ENCODE measurements at regions not wholly inside any gene's neighbourhood (a gene's known extent, or its start where the extent isn't known, plus 50 kb on each side); places are given as distances from the start of the nearest gene placed in this dataset.
"Not testable (repeated sequence)": the region's sequence is repeated elsewhere in the genome, so short reads cannot be mapped to it uniquely, and the experiment has no call there.

- Histone ChIP-seq H3K9me3 (no peaks in the 10 kb centered on the region), H3K4me3 (no peak overlapping the region), H3K36me3 (no peaks in the 10 kb centered on the region), H3K4me1 (no peaks in the 10 kb centered on the region), H3K27me3 (replicated peaks in 1 of 7) (no peaks in the 10 kb centered on the region), H3K27ac (no peak overlapping the region)
- 41 to 100% (median 71%) methylated on average over 1 of the region's 1 CpG for WGBS, 5 donors
- intact Hi-C loops (cut with DNase I; ENCODE audit: low total_unique reads), result no loop called here
- DNase-seq, result no peak
- TF ChIP-seq POLR2A (IDR thresholded peaks at IDR 0.05), result no peak
- no peak for TF ChIP-seq POLR2AphosphoS5 (IDR thresholded peaks at IDR 0.05)
- no peak for TF ChIP-seq CTCF (IDR thresholded peaks at IDR 0.05 in 8 of 11, conservative IDR thresholded peaks at IDR 0.05 in 3 of 11)
Observed at GRCh38 chrX:10992110-10992509, 119.0 kb upstream of the HCCS start.

GRCh38 chrX:11007076-11007475, 104.1 kb upstream of the HCCS start:
- 77 to 97% (median 89%) methylated on average over 5 to 9 of the region's 9 CpGs for WGBS, 5 donors
- DNase-seq; H3K36me3 ChIP-seq; H3K4me3 ChIP-seq; H3K27ac ChIP-seq; H3K9me3 ChIP-seq; H3K4me1 ChIP-seq; intact Hi-C loops (cut with DNase I; ENCODE audit: low total_unique reads); H3K27me3 ChIP-seq (replicated peaks in 1 of 7): not testable (repeated sequence)

GRCh38 chrX:11010476-11010875, 100.7 kb upstream of the HCCS start:
- no peak overlapping the region for H3K4me3 ChIP-seq
- intact Hi-C loops (cut with DNase I; ENCODE audit: low total_unique reads), result no loop called here
- H3K27me3 ChIP-seq (replicated peaks in 1 of 7), result no peaks in the 10 kb centered on the region
- no peak for DNase-seq
- peaks cover 0 to 8% (median 0%) of the 10 kb centered on the region in 8 donors for H3K9me3 ChIP-seq
- no peak overlapping the region for H3K27ac ChIP-seq
- H3K4me1 ChIP-seq, result no peaks in the 10 kb centered on the region
- 44 to 94% (median 80%) methylated on average over 1 of the region's 1 CpG for WGBS, 5 donors
- no peaks in the 10 kb centered on the region for H3K36me3 ChIP-seq
- TF ChIP-seq POLR2A (IDR thresholded peaks at IDR 0.05) (no peak), CTCF (IDR thresholded peaks at IDR 0.05 in 8 of 11, conservative IDR thresholded peaks at IDR 0.05 in 3 of 11) (no peak), POLR2AphosphoS5 (IDR thresholded peaks at IDR 0.05) (no peak)

- WGBS, 5 donors, result 27 to 65% (median 53%) methylated on average over 1 of the region's 1 CpG
- intact Hi-C loops (cut with DNase I; ENCODE audit: low total_unique reads), result no loop called here
- H3K4me1 ChIP-seq, result no peaks in the 10 kb centered on the region
- H3K36me3 ChIP-seq, result no peaks in the 10 kb centered on the region
- TF ChIP-seq POLR2AphosphoS5 (IDR thresholded peaks at IDR 0.05), result no peak
- no peak for TF ChIP-seq CTCF (IDR thresholded peaks at IDR 0.05 in 8 of 11, conservative IDR thresholded peaks at IDR 0.05 in 3 of 11)
- peaks cover 0 to under 1% (median 0%) of the 10 kb centered on the region in 8 donors for H3K9me3 ChIP-seq
- H3K27ac ChIP-seq, result no peak overlapping the region
- no peak for DNase-seq
- no peak overlapping the region for H3K4me3 ChIP-seq
- H3K27me3 ChIP-seq (replicated peaks in 1 of 7), result no peaks in the 10 kb centered on the region
Observed at GRCh38 chrX:11016728-11017127, 94.4 kb upstream of the HCCS start.

GRCh38 chrX:11022588-11022987, 88.5 kb upstream of the HCCS start:
- H3K4me3 ChIP-seq, result not testable (repeated sequence)

More at GRCh38 chrX:11022588-11022987, 88.5 kb upstream of the HCCS start:
- H3K4me1 ChIP-seq; DNase-seq; H3K36me3 ChIP-seq; intact Hi-C loops (cut with DNase I; ENCODE audit: low total_unique reads); H3K27me3 ChIP-seq (replicated peaks in 1 of 7); H3K27ac ChIP-seq: not testable (repeated sequence)
- peaks cover 0 to 26% (median 0%) of the 10 kb centered on the region in 8 donors for H3K9me3 ChIP-seq

Data from spleen (tissue), 11 donors.